Stimulated activated CD8-positive, alpha-beta memory T cell treated with anti-CD3 and anti-CD28 coated beads, Interleukin-7, amount 100 ng/mL, for 24 hours (primary cell): ENCODE measurements at regions not wholly inside any gene's neighbourhood (a gene's known extent, or its start where the extent isn't known, plus 50 kb on each side); places are given as distances from the start of the nearest gene placed in this dataset.

Experiments used
- DNase-seq: peaks from one replicate; pipeline ENCODE4 v3.0.0-alpha.2; 2020; ENCODE audit warnings: low read depth

DNA sequence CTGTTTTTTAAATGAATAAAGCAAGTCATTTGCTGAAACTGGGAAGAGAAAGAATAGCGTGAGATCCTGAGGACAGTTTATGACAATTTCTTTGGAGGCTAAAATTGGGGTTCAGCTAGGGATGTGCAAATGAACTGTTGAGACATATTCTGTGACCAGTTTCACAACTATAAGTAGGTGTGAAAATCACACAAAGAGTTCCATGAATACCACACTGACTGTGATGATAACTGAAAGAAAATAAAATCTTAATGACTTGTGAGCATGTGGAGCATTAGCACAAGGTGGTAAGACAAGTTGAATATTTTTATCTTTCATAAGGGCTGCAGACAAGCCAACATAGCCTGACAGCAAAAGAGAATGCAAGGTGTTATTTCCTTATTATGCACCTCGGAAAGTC, 61.1 kb upstream of the PDGFD start:
- no peak for DNase-seq

- DNase-seq = no peak
Observed at GRCh38 chr11:104222464-104222863, 58.5 kb upstream of the PDGFD start.

GRCh38 chr11:104221455-104221854, 57.5 kb upstream of the PDGFD start:
- DNase-seq = no peak

GRCh38 chr11:104219096-104219495, 55.1 kb upstream of the PDGFD start:
- DNase-seq = no peak

- no peak for DNase-seq
Observed at GRCh38 chr11:104214517-104214916, 50.6 kb upstream of the PDGFD start.
